Neural cell (in vitro differentiated cells): ENCODE measurements at regions not wholly inside any gene's neighbourhood (a gene's known extent, or its start where the extent isn't known, plus 50 kb on each side); places are given as distances from the start of the nearest gene placed in this dataset.

ENCODE experiments used
- CTCF ChIP-seq: fragments of 450-650 bp; IDR thresholded peaks from 2 replicates; pipeline ENCODE4 v1.5.1; 2014; ENCODE audit warnings: antibody characterized with exemption, mild to moderate bottlenecking, moderate library complexity; ENCODE audit not compliant: poor library complexity, severe bottlenecking
- EP300 ChIP-seq: fragments of 450-650 bp; conservative IDR thresholded peaks from 2 replicates; pipeline ENCODE4 v1.6.1; 2014; ENCODE audit warnings: antibody characterized with exemption, mild to moderate bottlenecking, moderate library complexity; ENCODE audit not compliant: poor library complexity, severe bottlenecking
- EZH2 ChIP-seq: fragments of 200-600, 300-800 bp; shearing (Covaris generic), sonication (generic); IDR thresholded peaks from 2 replicates; pipeline ENCODE4 v1.6.1; 2014; ENCODE audit warnings: antibody characterized with exemption, low read length, borderline replicate concordance, mild to moderate bottlenecking; ENCODE audit not compliant: insufficient read depth, poor library complexity, severe bottlenecking
- POLR2AphosphoS5 ChIP-seq: IDR thresholded peaks from 2 replicates; pipeline ENCODE4 v1.6.1; 2012
- RAD21 ChIP-seq: fragments of 450-650 bp; conservative IDR thresholded peaks from 2 replicates; pipeline ENCODE4 v1.6.1; 2014; ENCODE audit warnings: antibody characterized with exemption, mild to moderate bottlenecking, moderate library complexity
- REST ChIP-seq: IDR thresholded peaks from 2 replicates; pipeline ENCODE4 v1.6.1; 2012; ENCODE audit warnings: borderline replicate concordance
- SMC3 ChIP-seq: fragments of 450-650 bp; conservative IDR thresholded peaks from 2 replicates; pipeline ENCODE4 v1.6.1; 2014; ENCODE audit warnings: antibody characterized with exemption, mild to moderate bottlenecking, moderate library complexity; ENCODE audit not compliant: poor library complexity
- TAF1 ChIP-seq: IDR thresholded peaks from 2 replicates; pipeline ENCODE4 v1.6.1; 2012; ENCODE audit warnings: low read depth

DNA sequence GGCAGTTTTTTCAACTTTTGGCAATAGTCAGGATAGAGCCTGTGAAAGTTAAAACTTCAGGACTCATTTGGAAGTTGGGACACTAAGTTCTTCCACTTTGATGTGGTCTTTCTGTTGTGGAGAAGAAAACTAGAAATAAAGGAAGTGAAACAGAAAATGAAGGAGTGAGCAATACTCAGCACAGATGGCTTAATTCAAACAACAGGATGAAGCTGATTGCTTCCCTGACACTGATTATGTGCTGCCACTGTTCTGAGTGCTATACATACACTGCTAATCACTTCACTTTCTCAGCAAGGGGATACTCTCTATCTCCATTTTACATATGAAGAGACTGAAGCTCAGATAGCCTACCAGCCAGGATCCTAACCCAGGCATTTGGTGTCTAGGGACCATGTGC is 235.1 kb upstream of the CPEB2 start:
- TF ChIP-seq CTCF, result no peak
- no peak for TF ChIP-seq TAF1
- no peak for TF ChIP-seq POLR2AphosphoS5
- TF ChIP-seq REST, result no peak
- no peak for TF ChIP-seq EZH2
- no peak for TF ChIP-seq EP300
- TF ChIP-seq SMC3, result no peak
- TF ChIP-seq RAD21, result no peak
